OCI-LY3 (cell line): ENCODE measurements at regions not wholly inside any gene's neighbourhood (a gene's known extent, or its start where the extent isn't known, plus 50 kb on each side); places are given as distances from the start of the nearest gene placed in this dataset.

Experiments
- EZH2phosphoT487 ChIP-seq: fragments of 200-600 bp; shearing (Covaris generic); IDR thresholded peaks from 2 replicates; pipeline ENCODE4 v1.6.1; 2018; ENCODE audit warnings: antibody characterized with exemption, mixed run types, low read depth
- TF ChIP-seq, protein P1 (sequence below): fragments of 200-600, 300-600 bp; sonication (generic); IDR thresholded peaks from 2 replicates; pipeline ENCODE4 v1.5.1; 2014; ENCODE audit warnings: antibody characterized with exemption, low read length, low read depth

DNA sequence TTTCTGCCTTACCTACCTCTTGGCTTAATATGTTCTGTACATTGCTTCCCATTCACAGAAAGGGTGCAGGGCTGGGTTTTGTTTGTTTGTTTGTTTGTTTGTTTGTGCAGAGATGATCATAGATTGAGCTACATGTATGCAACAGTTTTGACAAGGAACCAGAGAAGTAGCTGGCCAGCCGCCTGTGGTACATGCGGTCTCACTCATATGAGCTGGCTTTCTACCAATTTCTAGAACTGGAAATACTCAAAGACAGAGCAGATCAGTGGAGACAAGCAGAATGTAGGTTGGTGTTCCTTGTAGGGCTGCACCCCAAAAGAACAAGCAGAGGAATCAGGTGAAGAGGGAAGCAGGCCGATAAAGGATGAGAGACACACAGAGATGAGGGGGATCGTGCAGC lies 502.7 kb downstream of the SOX2 start:
- TF ChIP-seq, protein P1, sequence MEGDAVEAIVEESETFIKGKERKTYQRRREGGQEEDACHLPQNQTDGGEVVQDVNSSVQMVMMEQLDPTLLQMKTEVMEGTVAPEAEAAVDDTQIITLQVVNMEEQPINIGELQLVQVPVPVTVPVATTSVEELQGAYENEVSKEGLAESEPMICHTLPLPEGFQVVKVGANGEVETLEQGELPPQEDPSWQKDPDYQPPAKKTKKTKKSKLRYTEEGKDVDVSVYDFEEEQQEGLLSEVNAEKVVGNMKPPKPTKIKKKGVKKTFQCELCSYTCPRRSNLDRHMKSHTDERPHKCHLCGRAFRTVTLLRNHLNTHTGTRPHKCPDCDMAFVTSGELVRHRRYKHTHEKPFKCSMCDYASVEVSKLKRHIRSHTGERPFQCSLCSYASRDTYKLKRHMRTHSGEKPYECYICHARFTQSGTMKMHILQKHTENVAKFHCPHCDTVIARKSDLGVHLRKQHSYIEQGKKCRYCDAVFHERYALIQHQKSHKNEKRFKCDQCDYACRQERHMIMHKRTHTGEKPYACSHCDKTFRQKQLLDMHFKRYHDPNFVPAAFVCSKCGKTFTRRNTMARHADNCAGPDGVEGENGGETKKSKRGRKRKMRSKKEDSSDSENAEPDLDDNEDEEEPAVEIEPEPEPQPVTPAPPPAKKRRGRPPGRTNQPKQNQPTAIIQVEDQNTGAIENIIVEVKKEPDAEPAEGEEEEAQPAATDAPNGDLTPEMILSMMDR, result no peak
- no peak for TF ChIP-seq EZH2phosphoT487
